CD14-positive monocyte (primary cell): ENCODE measurements at regions not wholly inside any gene's neighbourhood (a gene's known extent, or its start where the extent isn't known, plus 50 kb on each side); places are given as distances from the start of the nearest gene placed in this dataset.

Source experiments
- DNase-seq, 3 donors: peaks; one replicate each; pipeline ENCODE4 v3.0.0-alpha.2; 2011 to 2022
- H2AFZ ChIP-seq: 2 replicates; pipeline ENCODE4 v1.6.0; 2012; ENCODE audit warnings: mild to moderate bottlenecking, low read depth, low read length, inconsistent platforms; ENCODE audit not compliant: insufficient read depth, poor library complexity, severe bottlenecking
- H3K27ac ChIP-seq, 2 donors: 1 replicate in 1 of 2; 2 replicates in 1 of 2; pipeline ENCODE4 v1.5.1; 2012 to 2013; ENCODE audit warnings: low read length in 2 of 2, control low read depth in 1 of 2, inconsistent platforms in 1 of 2, low read depth in 1 of 2, mild to moderate bottlenecking in 1 of 2
- H3K27me3 ChIP-seq, 2 donors: one replicate each; pipeline versions ENCODE4 v1.6.0 to v1.6.1; 2011 to 2013; ENCODE audit warnings: low read length in 2 of 2; ENCODE audit not compliant: control insufficient read depth in 2 of 2, insufficient read depth in 2 of 2
- H3K36me3 ChIP-seq, 2 donors: replicated peaks in 1 of 2; 1 replicate in 1 of 2; 2 replicates in 1 of 2; pipeline versions ENCODE4 v1.5.1 to v1.6.1; 2012 to 2013; ENCODE audit warnings: low read length in 2 of 2, control low read depth in 1 of 2, inconsistent platforms in 1 of 2, mild to moderate bottlenecking in 1 of 2; ENCODE audit not compliant: insufficient read depth in 2 of 2, control insufficient read depth in 1 of 2
- H3K4me1 ChIP-seq, 2 donors: 1 replicate in 1 of 2; 2 replicates in 1 of 2; pipeline versions ENCODE4 v1.5.1 to v1.6.1; 2012 to 2013; ENCODE audit warnings: low read length in 2 of 2, control low read depth in 1 of 2, inconsistent platforms in 1 of 2, mild to moderate bottlenecking in 1 of 2, moderate library complexity in 1 of 2; ENCODE audit not compliant: insufficient read depth in 2 of 2, control insufficient read depth in 1 of 2
- H3K4me2 ChIP-seq: replicated peaks from 2 replicates; pipeline ENCODE3; 2012; ENCODE audit warnings: low read length, moderate library complexity, mild to moderate bottlenecking; ENCODE audit not compliant: poor library complexity, severe bottlenecking; ENCODE audit errors: extremely low read depth
- H3K4me3 ChIP-seq, 3 experiments: fragments of 200-600 bp in 1 of 3; sonication (generic) in 1 of 3; replicated peaks in 1 of 3; 1 replicate in 2 of 3; 2 replicates in 1 of 3; pipeline ENCODE4 v1.5.1; 2011 to 2013; ENCODE audit warnings: low read length in 3 of 3, mild to moderate bottlenecking in 3 of 3, control low read depth in 2 of 3, low read depth in 2 of 3, inconsistent platforms in 1 of 3, moderate library complexity in 1 of 3
- H3K79me2 ChIP-seq: 2 replicates; pipeline ENCODE4 v1.6.0; 2012; ENCODE audit warnings: mild to moderate bottlenecking, control low read depth, inconsistent platforms, low read length, moderate library complexity; ENCODE audit not compliant: insufficient read depth
- H3K9ac ChIP-seq: 2 replicates; pipeline ENCODE4 v1.6.0; 2017; ENCODE audit warnings: low read length, mild to moderate bottlenecking; ENCODE audit not compliant: insufficient read depth, poor library complexity, severe bottlenecking
- H3K9me3 ChIP-seq, 2 donors: replicated peaks in 1 of 2; 1 replicate in 1 of 2; 2 replicates in 1 of 2; pipeline versions ENCODE4 v1.5.1 to v1.6.1; 2012 to 2013; ENCODE audit warnings: low read length in 2 of 2, control low read depth in 1 of 2; ENCODE audit not compliant: control insufficient read depth in 1 of 2, insufficient read depth in 1 of 2
- H4K20me1 ChIP-seq: 2 replicates; pipeline ENCODE4 v1.6.0; 2012; ENCODE audit warnings: mild to moderate bottlenecking, low read length, control low read depth, moderate library complexity; ENCODE audit not compliant: insufficient read depth
- H3K27ac Mint-ChIP-seq, 7 donors: one replicate each; pipeline ENCODE4 v1.8.0; 2020; ENCODE audit warnings: mild to moderate bottlenecking in 7 of 7, mixed read lengths in 7 of 7, moderate library complexity in 6 of 7, inconsistent platforms in 2 of 7
- H3K27me3 Mint-ChIP-seq, 3 donors: one replicate each; pipeline ENCODE4 v1.8.0; 2021 to 2022; ENCODE audit warnings: low read depth in 3 of 3, mild to moderate bottlenecking in 3 of 3, mixed read lengths in 3 of 3, moderate library complexity in 3 of 3, inconsistent platforms in 1 of 3
- H3K36me3 Mint-ChIP-seq, 2 donors: one replicate each; pipeline ENCODE4 v1.8.0; 2020; ENCODE audit warnings: mixed read lengths in 2 of 2, inconsistent platforms in 1 of 2, mild to moderate bottlenecking in 1 of 2
- H3K4me1 Mint-ChIP-seq: one replicate; pipeline ENCODE4 v1.8.0; 2020; ENCODE audit warnings: mild to moderate bottlenecking, mixed read lengths
- H3K4me3 Mint-ChIP-seq, 2 donors: one replicate each; pipeline ENCODE4 v1.8.0; 2020; ENCODE audit warnings: mild to moderate bottlenecking in 2 of 2, mixed read lengths in 2 of 2, moderate library complexity in 1 of 2
- H3K9me3 Mint-ChIP-seq, 7 donors: one replicate each; pipeline ENCODE4 v1.8.0; 2020 to 2022; ENCODE audit warnings: mixed read lengths in 7 of 7, mild to moderate bottlenecking in 6 of 7, moderate library complexity in 6 of 7, inconsistent platforms in 2 of 7
- CTCF ChIP-seq: fragments of 200-600 bp; IDR thresholded peaks from one replicate; pipeline ENCODE4 v1.8.0; 2022; ENCODE audit warnings: antibody characterized with exemption, mild to moderate bottlenecking
- WGBS: methylation state at CpG from one replicate; pipeline ENCODE4 v1.1.5; 2013; ENCODE audit warnings: missing lambda C conversion rate; ENCODE audit not compliant: insufficient coverage; 5-methylcytosine and 5-hydroxymethylcytosine counted together
- intact Hi-C, 2 donors: fragments of 100-400 bp; cut with micrococcal nuclease; formaldehyde crosslinking; loops; one replicate each; pipeline versions ENCODE4 v1.15.0 to v1.15.1; 2023

- DNase-seq = no peak
- Histone ChIP-seq H2AFZ (no peak overlapping the region), H3K36me3 (no peaks in the 10 kb centered on the region), H3K9ac (no peak overlapping the region), H3K27me3 (no peaks in the 10 kb centered on the region), H3K79me2 (no peaks in the 10 kb centered on the region), H3K27ac (no peak overlapping the region), H3K4me3 (no peak overlapping the region), H4K20me1 (no peaks in the 10 kb centered on the region), H3K4me2 (no peak overlapping the region), H3K9me3 (peaks cover 0 to 3% of the 10 kb centered on the region in 2 donors), H3K4me1 (peaks cover 8 to 9% of the 10 kb centered on the region in 2 donors)
- no peak for TF ChIP-seq CTCF
- Mint-ChIP-seq H3K36me3 (peaks cover 0 to 2% of the 10 kb centered on the region in 2 donors), H3K9me3 (peaks cover 0 to 11% (median 5%) of the 10 kb centered on the region in 7 donors), H3K27ac (no peak overlapping the region), H3K27me3 (peaks cover 0 to 2% (median 0%) of the 10 kb centered on the region in 3 donors), H3K4me3 (no peak overlapping the region), H3K4me1 (peaks cover 11% of the 10 kb centered on the region)
- WGBS = no CpG with 5 or more reads among the region's 5 CpGs
- intact Hi-C loops = no loop called here
Measured at GRCh38 chr12:68477906-68478305, 132.8 kb upstream of the RAP1B start.

- H3K4me1 ChIP-seq = peaks cover 12 to 13% of the 10 kb centered on the region in 2 donors
- no peaks in the 10 kb centered on the region for H4K20me1 ChIP-seq
- DNase-seq = no peak
- Mint-ChIP-seq H3K27me3 (peaks cover 0 to 2% (median 0%) of the 10 kb centered on the region in 3 donors), H3K4me1 (peaks cover 15% of the 10 kb centered on the region), H3K36me3 (peaks cover 0 to 2% of the 10 kb centered on the region in 2 donors), H3K4me3 (no peak overlapping the region), H3K9me3 (peaks cover 0 to 10% (median 5%) of the 10 kb centered on the region in 7 donors), H3K27ac (no peak overlapping the region)
- no CpG with 5 or more reads among the region's 1 CpG for WGBS
- intact Hi-C loops = no loop called here
- no peak overlapping the region for H3K27ac ChIP-seq
- no peak overlapping the region for H3K4me3 ChIP-seq
- no peak overlapping the region for H2AFZ ChIP-seq
- no peaks in the 10 kb centered on the region for H3K36me3 ChIP-seq
- H3K9me3 ChIP-seq = peaks cover 0 to 3% of the 10 kb centered on the region in 2 donors
- no peak overlapping the region for H3K9ac ChIP-seq
- no peak for TF ChIP-seq CTCF
- H3K27me3 ChIP-seq = no peaks in the 10 kb centered on the region
- no peak overlapping the region for H3K4me2 ChIP-seq
- H3K79me2 ChIP-seq = no peaks in the 10 kb centered on the region
Measured at GRCh38 chr12:68478516-68479260, 132.0 kb upstream of the RAP1B start.
